ENCODE measurements at regions not wholly inside any gene's neighbourhood (a gene's known extent, or its start where the extent isn't known, plus 50 kb on each side); places are given as distances from the start of the nearest gene placed in this dataset.

DNA sequence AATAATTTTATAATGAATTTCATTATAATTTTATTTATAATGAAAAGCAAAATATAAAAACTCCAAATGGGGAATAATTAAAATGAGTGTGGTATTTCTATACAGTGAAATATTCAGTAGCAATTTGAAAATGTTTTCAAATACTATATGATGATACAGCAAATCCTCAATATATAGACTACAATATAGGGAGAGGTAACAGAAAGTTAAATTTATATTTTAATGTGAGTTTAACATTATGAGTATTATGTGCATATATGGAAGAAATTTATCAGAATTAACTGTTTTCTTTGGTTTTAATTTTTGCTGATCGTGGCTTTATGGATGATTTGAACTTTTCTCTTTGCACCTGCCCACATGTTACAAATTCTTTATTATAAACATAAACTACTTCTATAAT lies 500.9 kb upstream of the ARRDC3 start:
- no peaks in the 10 kb centered on the region for H3K4me1 ChIP-seq
- no peaks in the 10 kb centered on the region for H3K36me3 ChIP-seq
- H3K27me3 ChIP-seq = no peaks in the 10 kb centered on the region
- H3K27ac ChIP-seq = no peak overlapping the region
- TF ChIP-seq, protein P1, sequence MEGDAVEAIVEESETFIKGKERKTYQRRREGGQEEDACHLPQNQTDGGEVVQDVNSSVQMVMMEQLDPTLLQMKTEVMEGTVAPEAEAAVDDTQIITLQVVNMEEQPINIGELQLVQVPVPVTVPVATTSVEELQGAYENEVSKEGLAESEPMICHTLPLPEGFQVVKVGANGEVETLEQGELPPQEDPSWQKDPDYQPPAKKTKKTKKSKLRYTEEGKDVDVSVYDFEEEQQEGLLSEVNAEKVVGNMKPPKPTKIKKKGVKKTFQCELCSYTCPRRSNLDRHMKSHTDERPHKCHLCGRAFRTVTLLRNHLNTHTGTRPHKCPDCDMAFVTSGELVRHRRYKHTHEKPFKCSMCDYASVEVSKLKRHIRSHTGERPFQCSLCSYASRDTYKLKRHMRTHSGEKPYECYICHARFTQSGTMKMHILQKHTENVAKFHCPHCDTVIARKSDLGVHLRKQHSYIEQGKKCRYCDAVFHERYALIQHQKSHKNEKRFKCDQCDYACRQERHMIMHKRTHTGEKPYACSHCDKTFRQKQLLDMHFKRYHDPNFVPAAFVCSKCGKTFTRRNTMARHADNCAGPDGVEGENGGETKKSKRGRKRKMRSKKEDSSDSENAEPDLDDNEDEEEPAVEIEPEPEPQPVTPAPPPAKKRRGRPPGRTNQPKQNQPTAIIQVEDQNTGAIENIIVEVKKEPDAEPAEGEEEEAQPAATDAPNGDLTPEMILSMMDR (IDR thresholded peaks at IDR 0.05) = no peak
- TF ChIP-seq POLR2A (IDR thresholded peaks at IDR 0.05) = no peak
- no peak for DNase-seq
- no peaks in the 10 kb centered on the region for H3K9me3 ChIP-seq
- H3K4me3 ChIP-seq (replicated peaks in 1 of 3) = no peak overlapping the region
- 92 to 94% methylated on average over 1 of the region's 1 CpG for WGBS, 2 donors
- intact Hi-C loops (cut with DNase I) = no loop called here

DNA sequence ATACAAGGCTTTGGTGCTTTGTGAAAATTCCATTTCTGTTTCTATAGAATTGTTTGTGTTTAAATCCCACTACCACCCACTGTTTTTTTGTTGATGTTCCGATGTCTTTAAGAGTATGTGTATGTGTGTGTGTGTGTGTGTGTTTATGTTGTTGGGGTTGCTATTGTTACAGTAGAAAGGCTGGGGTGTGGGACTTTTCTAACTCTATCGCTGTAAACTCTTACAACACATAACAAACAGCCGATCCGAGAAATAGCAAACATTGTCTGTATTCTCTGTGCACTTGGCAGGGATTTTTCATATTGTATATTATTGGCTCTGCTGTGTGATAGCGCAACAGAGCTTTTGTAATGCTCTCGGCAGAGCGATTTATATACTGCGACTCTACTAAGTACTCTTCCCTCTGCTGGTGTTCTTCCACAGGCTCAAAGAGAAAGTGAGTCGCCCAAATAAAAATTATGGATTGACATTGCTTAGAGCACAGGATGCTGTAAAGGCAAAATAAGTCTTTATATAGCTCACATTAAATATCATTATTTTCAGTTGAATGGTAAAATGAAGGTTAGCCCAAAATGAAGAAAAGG lies 492.2 kb upstream of the ARRDC3 start:
- Histone ChIP-seq H3K27ac (no peak overlapping the region), H3K27me3 (no peaks in the 10 kb centered on the region), H3K4me3 (replicated peaks in 1 of 3) (no peak overlapping the region), H3K9me3 (no peaks in the 10 kb centered on the region), H3K4me1 (no peaks in the 10 kb centered on the region), H3K36me3 (no peaks in the 10 kb centered on the region)
- intact Hi-C loops (cut with DNase I) = no loop called here
- no peak for DNase-seq
- TF ChIP-seq, protein P1 (IDR thresholded peaks at IDR 0.05) = no peak
- no peak for TF ChIP-seq POLR2A (IDR thresholded peaks at IDR 0.05)
- 70 to 78% methylated on average over 9 of the region's 9 CpGs for WGBS, 2 donors

DNA sequence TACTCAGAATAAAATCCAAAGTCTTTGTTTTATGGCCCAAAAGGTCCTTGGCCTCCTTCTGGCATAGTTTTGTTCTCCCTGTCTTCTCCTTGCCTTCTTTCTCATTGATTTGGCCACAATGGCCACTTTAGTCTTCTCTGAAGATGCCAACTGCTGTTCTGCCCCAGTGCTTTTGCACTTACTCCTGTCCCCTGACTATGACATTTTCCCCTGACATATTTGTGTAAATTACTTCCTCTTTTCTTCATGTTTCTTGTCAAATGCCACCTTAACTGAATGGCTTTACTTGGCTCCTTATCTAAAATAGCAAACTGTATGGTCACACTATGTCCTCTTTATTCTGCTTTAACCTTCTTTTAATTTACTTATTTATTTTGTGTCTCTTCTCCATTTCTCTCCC lies 484.7 kb upstream of the ARRDC3 start:
- Histone ChIP-seq H3K27ac (no peak overlapping the region), H3K36me3 (no peaks in the 10 kb centered on the region), H3K4me3 (replicated peaks in 1 of 3) (no peak overlapping the region), H3K9me3 (no peaks in the 10 kb centered on the region), H3K4me1 (no peaks in the 10 kb centered on the region), H3K27me3 (no peaks in the 10 kb centered on the region)
- no peak for DNase-seq
- intact Hi-C loops (cut with DNase I) = no loop called here
- TF ChIP-seq, protein P1 (IDR thresholded peaks at IDR 0.05) = no peak
- TF ChIP-seq POLR2A (IDR thresholded peaks at IDR 0.05) = no peak

DNA sequence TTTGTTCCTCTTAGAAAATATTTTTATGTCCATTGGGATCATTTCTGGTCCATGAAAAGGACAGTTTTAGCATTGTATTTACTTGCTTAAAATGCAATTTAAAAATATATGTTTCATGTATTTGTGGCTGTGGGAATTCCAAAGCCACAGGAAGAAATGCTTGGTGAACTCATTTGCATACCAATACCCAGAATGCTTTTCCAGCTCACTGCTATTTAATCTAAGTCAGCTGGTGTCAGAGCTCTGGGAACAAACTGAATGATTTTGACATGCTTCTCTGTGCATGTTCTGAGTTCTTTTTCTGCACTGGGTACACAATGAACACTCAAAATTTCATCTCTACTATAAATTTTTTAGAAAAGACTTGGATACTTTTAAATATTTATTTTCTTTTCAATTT lies 482.8 kb upstream of the ARRDC3 start:
- Histone ChIP-seq H3K36me3 (no peaks in the 10 kb centered on the region), H3K9me3 (no peaks in the 10 kb centered on the region), H3K4me3 (replicated peaks in 1 of 3) (no peak overlapping the region), H3K4me1 (no peaks in the 10 kb centered on the region), H3K27me3 (no peaks in the 10 kb centered on the region), H3K27ac (no peak overlapping the region)
- no peak for DNase-seq
- TF ChIP-seq, protein P1 (IDR thresholded peaks at IDR 0.05) = no peak
- TF ChIP-seq POLR2A (IDR thresholded peaks at IDR 0.05) = no peak
- intact Hi-C loops (cut with DNase I) = no loop called here

DNA sequence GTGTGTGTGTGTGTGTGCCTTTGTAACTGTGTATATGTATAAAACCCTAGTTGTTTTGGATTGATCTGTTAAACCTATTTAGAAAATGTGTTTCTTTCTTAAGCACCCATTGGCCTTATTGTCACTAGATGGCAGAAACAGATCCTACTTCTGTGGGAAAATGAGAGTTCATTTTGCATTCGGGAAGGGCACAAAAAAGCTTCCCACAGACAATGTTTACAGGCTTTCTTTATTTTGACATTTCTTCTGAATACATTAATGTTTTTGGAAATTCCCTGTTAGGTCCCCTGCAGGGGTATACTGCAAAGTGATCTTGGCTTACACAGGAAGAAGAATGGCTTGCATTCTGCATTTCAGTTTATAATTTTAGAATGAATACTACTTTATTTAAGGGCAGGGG lies 481.8 kb upstream of the ARRDC3 start:
- Histone ChIP-seq H3K27me3 (no peaks in the 10 kb centered on the region), H3K36me3 (no peaks in the 10 kb centered on the region), H3K4me3 (replicated peaks in 1 of 3) (no peak overlapping the region), H3K9me3 (no peaks in the 10 kb centered on the region), H3K27ac (no peak overlapping the region), H3K4me1 (no peaks in the 10 kb centered on the region)
- TF ChIP-seq, protein P1 (IDR thresholded peaks at IDR 0.05) = no peak
- no peak for TF ChIP-seq POLR2A (IDR thresholded peaks at IDR 0.05)
- 36 to 38% methylated on average over 1 of the region's 1 CpG for WGBS, 2 donors
- intact Hi-C loops (cut with DNase I) = no loop called here
- DNase-seq = no peak

Measured in thyroid gland (tissue), 4 donors.